ENCODE measurements at regions not wholly inside any gene's neighbourhood (a gene's known extent, or its start where the extent isn't known, plus 50 kb on each side); places are given as distances from the start of the nearest gene placed in this dataset.
"Not testable (repeated sequence)": the region's sequence is repeated elsewhere in the genome, so short reads cannot be mapped to it uniquely, and the experiment has no call there.

- H3K9me3 ChIP-seq (ENCODE audit: control insufficient read depth, insufficient read depth, low read length): no peaks in the 10 kb centered on the region
- H3K9ac ChIP-seq (ENCODE audit: low read depth, low read length): no peak overlapping the region
- no peaks in the 10 kb centered on the region for H3K36me3 ChIP-seq (ENCODE audit: insufficient read depth, low read length)
- peaks cover 5% of the 10 kb centered on the region; the same call in 1 of the 2 replicates for H3K4me1 ChIP-seq (ENCODE audit: insufficient read depth, low read length)
These were observed 195.6 kb downstream of the TBC1D2B start for GRCh38 chr15:77881950-77882349.

DNA sequence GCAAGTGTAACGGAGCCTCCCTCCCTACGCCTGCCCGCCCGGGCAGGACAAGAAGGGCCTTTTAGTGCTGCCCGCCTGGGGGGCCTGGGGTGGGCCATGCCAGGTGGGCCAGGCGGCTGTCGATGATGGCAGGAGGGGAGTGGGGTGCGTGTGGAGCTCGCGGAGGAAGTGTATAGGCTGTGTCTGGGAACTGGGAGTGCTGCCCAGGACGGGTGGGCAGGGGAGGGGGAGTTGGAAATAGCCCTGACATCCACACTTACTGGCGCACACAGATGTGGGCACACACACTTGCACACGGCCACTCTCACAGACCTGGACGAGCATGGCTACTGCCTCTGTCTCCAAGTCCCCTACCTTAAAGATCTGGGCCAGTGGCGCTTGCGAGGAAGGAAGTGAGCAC lies 196.0 kb downstream of the TBC1D2B start:
- H3K9me3 ChIP-seq (ENCODE audit: control insufficient read depth, insufficient read depth, low read length); H3K36me3 ChIP-seq (ENCODE audit: insufficient read depth, low read length); H3K4me1 ChIP-seq (ENCODE audit: insufficient read depth, low read length); H3K9ac ChIP-seq (ENCODE audit: low read depth, low read length): not testable (repeated sequence)

GRCh38 chr15:77879466-77879865 lies 198.0 kb downstream of the TBC1D2B start:
- not testable (repeated sequence) for H3K4me1 ChIP-seq (ENCODE audit: insufficient read depth, low read length); H3K9ac ChIP-seq (ENCODE audit: low read depth, low read length); H3K36me3 ChIP-seq (ENCODE audit: insufficient read depth, low read length); H3K9me3 ChIP-seq (ENCODE audit: control insufficient read depth, insufficient read depth, low read length)

DNA sequence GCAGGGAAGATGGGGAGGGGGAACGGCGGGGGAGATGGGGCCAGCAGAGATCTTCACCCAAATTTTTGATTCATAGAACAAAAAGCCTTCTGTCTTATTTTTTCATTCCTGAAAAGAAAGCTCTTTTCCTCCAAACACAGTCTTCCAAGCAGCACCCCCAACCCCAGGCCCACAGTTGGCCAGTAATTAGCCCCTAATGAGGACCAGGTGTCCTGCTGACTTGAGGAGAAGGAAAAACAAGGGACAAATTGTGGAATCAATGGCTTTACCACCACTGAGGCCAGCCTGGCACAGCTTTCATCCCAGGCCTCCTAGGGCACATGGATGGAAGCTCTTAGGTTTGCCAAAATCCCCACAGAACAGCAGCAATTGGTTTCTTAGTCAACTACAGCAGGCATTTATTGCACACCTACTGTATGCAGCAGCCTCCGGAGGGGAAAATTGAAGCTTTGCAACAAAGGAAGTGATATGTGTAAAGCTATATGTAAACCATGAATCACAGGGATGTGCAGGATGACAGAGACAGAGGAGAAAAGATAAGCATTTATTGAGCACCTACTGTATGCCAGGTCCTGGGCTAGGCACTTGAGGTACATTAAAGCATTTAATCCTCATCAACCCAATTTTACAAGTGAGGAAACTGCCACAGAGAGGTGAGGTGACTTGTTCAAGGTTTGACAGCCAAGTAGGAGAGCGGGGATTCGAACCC lies 199.5 kb downstream of the TBC1D2B start:
- no peaks in the 10 kb centered on the region; the same call in 1 of the 2 replicates for H3K4me1 ChIP-seq (ENCODE audit: insufficient read depth, low read length)
- H3K36me3 ChIP-seq (ENCODE audit: insufficient read depth, low read length): no peaks in the 10 kb centered on the region
- no peaks in the 10 kb centered on the region for H3K9me3 ChIP-seq (ENCODE audit: control insufficient read depth, insufficient read depth, low read length)
- no peak overlapping the region for H3K9ac ChIP-seq (ENCODE audit: low read depth, low read length)

DNA sequence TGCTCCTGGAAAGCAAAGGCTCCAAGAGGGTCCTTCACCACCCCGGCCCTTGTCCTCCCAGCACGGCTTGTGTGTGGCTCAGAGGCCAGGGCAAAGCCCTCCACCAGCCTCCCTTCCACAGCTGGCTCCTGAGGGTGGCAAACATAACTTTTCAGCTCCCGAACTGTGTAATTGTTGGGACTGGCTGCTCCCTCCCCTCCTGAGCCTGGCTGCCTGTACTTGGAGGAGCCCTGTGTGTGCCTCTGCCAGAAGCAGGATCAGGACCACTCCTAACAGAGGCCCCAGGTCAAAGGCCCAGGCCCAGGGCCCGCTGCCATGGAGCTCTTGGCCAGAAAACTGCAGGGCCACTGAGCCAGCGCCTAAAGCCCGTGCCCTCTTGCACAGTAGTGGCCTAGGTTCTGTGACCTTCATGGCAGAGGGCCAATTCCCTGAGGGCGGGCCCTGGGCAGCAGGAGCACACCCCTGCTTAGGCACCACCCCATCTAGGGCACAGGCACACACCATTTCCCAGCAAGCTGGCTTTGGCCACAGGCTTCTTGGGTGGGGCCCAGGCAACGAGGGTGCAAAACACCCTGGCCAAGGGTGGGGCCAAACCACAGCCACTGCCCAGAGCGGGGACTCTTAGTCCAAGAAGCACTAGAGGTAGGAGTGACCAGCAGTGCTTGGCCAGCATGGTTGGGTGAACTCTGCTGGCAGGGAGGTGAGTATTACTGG lies 201.2 kb downstream of the TBC1D2B start:
- not testable (repeated sequence) for H3K9ac ChIP-seq (ENCODE audit: low read depth, low read length); H3K9me3 ChIP-seq (ENCODE audit: control insufficient read depth, insufficient read depth, low read length); H3K4me1 ChIP-seq (ENCODE audit: insufficient read depth, low read length); H3K36me3 ChIP-seq (ENCODE audit: insufficient read depth, low read length)

GRCh38 chr15:77875066-77875721 lies 202.3 kb downstream of the TBC1D2B start:
- not testable (repeated sequence) for H3K36me3 ChIP-seq (ENCODE audit: insufficient read depth, low read length); H3K9ac ChIP-seq (ENCODE audit: low read depth, low read length); H3K4me1 ChIP-seq (ENCODE audit: insufficient read depth, low read length); H3K9me3 ChIP-seq (ENCODE audit: control insufficient read depth, insufficient read depth, low read length)

DNA sequence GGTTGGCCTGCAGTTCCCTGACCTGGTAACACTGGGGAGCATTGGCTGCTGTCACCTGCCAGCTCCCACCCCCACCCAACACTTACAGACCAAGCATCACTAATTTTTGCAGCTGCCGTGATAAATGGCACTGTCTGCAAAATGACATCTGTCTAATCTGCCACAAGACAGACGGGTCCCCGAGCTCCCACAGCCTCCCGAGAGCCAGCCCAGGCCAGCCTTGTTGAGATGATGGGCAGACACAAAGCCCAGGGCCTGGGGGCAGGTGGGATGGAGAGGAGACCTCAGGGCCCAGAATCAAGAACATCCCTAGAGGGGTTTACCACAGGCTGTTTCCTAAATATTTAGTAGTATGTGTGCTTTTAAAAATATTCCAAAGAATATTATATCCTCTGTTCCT lies 203.4 kb downstream of the TBC1D2B start:
- Histone ChIP-seq H3K9me3 (ENCODE audit: control insufficient read depth, insufficient read depth, low read length) (no peaks in the 10 kb centered on the region), H3K36me3 (ENCODE audit: insufficient read depth, low read length) (no peaks in the 10 kb centered on the region), H3K9ac (ENCODE audit: low read depth, low read length) (no peak overlapping the region), H3K4me1 (ENCODE audit: insufficient read depth, low read length) (peaks cover 5% of the 10 kb centered on the region; the same call in 1 of the 2 replicates)

- not testable (repeated sequence) for H3K4me1 ChIP-seq (ENCODE audit: insufficient read depth, low read length); H3K9me3 ChIP-seq (ENCODE audit: control insufficient read depth, insufficient read depth, low read length); H3K36me3 ChIP-seq (ENCODE audit: insufficient read depth, low read length); H3K9ac ChIP-seq (ENCODE audit: low read depth, low read length)
These were observed 204.7 kb downstream of the TBC1D2B start for GRCh38 chr15:77872521-77873425.

DNA sequence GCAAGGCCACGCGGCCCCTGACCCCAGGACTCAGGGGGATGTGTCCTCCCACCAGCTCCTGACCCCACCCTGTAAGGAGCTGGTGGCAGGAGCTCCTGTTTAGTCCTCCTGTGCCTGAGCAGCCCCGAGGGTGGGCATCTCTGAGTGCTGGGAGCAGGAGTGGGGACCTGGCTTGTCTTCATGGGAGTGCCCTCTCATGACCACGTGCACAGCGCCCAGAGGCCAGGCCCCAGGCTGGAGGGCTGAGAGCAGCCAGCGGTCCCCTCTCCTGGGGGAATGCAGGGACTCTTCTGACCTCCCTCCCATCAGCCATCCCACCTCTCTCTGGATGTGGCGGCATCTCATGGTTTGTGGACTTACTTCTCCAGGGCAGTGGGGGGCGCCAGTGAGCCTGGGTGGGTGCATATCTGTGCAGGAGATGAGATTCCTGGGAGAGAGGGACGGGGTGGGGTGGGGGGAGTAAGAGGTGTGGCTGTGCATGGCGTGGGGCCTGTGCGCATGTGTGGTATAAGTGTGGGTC lies 205.6 kb downstream of the TBC1D2B start:
- H3K9ac ChIP-seq (ENCODE audit: low read depth, low read length): no peak overlapping the region
- H3K4me1 ChIP-seq (ENCODE audit: insufficient read depth, low read length): peaks cover 5% of the 10 kb centered on the region; the same call in 1 of the 2 replicates

DNA sequence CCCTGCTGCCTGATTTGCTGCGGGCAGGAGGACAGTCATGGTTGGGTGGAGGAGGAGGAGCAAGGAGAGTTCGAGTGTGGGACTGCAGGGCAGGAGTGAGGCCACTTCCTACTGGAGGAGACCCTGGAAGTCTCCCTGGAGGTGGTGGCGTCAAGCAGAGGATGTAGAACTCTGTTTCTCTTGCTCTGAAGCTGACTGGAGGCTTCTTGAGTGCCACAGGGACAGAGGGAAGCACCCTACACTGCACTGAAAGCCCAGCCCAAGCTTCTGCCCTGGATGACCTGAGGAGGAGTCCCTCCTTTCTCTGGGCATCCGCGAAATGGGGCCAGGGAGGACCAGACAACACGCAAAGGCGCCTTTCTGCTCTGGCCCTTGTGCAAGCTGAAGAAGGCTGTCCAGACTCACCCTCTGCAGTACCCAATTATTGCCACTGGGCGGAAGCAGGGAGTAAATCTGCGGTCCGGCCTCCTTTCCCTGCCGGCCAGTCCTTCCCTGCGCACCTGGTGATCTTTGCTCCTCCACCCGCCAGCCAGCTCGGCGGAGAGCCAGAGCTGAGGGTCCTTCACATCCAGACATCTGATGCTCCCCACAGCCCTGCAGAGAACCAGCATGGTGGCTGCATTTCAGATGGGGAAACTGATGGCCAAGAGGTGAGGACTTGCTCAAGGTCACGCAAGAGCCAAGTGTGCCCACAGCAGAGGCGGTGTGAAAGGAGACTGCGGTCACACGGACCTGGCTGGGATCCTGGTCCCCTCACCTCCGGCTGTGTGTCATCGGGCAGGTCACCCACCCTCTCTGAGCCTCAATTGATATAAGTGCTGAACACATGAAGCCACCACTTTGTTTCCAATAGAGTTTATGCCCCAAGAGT lies 207.1 kb downstream of the TBC1D2B start:
- H3K4me1 ChIP-seq (ENCODE audit: insufficient read depth, low read length): peaks cover 5% of the 10 kb centered on the region; the same call in 1 of the 2 replicates
- H3K9me3 ChIP-seq (ENCODE audit: control insufficient read depth, insufficient read depth, low read length): no peaks in the 10 kb centered on the region
- no peaks in the 10 kb centered on the region for H3K36me3 ChIP-seq (ENCODE audit: insufficient read depth, low read length)
- H3K9ac ChIP-seq (ENCODE audit: low read depth, low read length): no peak overlapping the region

More for the DNA sequence above, 205.6 kb downstream of the TBC1D2B start:
- Histone ChIP-seq H3K36me3 (ENCODE audit: insufficient read depth, low read length) (no peaks in the 10 kb centered on the region), H3K9me3 (ENCODE audit: control insufficient read depth, insufficient read depth, low read length) (no peaks in the 10 kb centered on the region)

DNA sequence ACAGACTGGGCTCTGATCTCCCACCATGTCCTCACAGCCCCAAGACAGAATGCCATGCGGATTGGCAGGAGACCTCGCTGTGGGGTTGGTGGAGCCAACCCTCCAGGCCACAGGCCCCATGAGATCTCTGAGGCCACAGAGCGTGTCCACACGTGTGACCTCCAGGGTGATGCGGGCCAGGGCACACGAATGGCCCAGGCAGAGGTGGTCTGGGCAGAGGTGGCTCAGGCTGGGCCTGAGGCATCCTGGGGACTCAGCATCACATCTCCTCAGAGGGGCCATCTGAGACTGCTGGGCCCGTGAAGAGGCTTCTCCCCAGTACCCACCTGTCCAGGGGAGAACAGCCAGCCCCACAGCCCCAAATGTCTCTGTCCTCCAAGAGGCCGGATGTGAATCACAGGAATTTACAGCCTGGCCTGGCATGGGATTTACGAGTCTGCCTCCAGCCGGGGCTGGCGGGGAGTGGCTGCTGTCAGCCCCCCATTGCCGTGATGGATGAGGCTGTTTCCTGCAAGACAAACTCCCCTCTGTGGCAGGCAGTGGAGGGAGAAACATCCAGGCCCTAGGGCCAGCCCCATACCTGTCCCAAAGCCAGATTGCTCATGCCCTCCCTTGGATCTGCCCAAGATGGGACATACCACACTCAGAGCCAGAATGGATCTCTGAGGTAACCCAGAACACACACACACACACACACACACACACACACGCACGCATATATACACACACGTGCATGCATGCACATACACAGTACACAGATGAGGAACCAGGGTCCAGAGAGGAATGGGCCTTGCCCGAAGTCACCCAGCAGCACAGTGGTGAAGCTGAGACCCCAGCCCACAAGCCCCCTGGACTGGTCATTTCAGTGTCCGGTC lies 208.3 kb downstream of the TBC1D2B start:
- Histone ChIP-seq H3K9ac (ENCODE audit: low read depth, low read length) (no peak overlapping the region), H3K4me1 (ENCODE audit: insufficient read depth, low read length) (peaks cover 10% of the 10 kb centered on the region; the same call in 1 of the 2 replicates), H3K36me3 (ENCODE audit: insufficient read depth, low read length) (no peaks in the 10 kb centered on the region), H3K9me3 (ENCODE audit: control insufficient read depth, insufficient read depth, low read length) (no peaks in the 10 kb centered on the region)

GRCh38 chr15:77868048-77868629 lies 209.4 kb downstream of the TBC1D2B start:
- peaks cover 10% of the 10 kb centered on the region; the same call in 1 of the 2 replicates for H3K4me1 ChIP-seq (ENCODE audit: insufficient read depth, low read length)
- not testable (repeated sequence) for H3K9me3 ChIP-seq (ENCODE audit: control insufficient read depth, insufficient read depth, low read length); H3K9ac ChIP-seq (ENCODE audit: low read depth, low read length); H3K36me3 ChIP-seq (ENCODE audit: insufficient read depth, low read length)
